NT2/D1 (cell line): ENCODE measurements at regions not wholly inside any gene's neighbourhood (a gene's known extent, or its start where the extent isn't known, plus 50 kb on each side); places are given as distances from the start of the nearest gene placed in this dataset.

Source experiments
- YY1 ChIP-seq: IDR thresholded peaks from 2 replicates; pipeline ENCODE4 v1.6.1; 2011; ENCODE audit not compliant: insufficient read length, insufficient read depth
- ZNF274 ChIP-seq: IDR thresholded peaks from 2 replicates; pipeline ENCODE4 v1.6.1; 2011; ENCODE audit warnings: mild to moderate bottlenecking, low read depth, low read length

DNA sequence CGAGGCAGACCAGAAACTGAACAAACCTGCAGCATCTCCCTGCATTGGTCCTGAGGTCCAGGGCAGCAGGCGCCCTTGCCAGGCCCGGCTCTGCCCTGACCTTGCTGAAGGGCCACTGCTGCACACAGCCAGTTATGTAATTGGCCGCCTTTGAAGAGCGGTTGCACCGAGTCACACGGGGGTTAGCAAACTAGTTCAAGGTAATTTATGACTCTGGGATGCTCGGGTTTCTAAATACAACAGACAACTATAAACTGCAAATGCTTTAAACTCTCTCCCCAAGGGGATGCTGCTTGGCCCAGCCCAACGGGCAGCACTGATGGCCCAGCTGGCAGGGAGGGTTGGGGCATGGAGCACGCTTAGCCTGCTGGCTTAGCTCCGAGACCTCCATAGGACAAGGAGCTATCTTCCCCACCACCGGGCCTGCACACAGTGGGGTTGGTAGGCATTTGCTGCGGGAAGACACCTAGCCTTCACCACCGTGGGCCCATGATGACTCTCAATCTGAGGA lies 60.3 kb upstream of the IQSEC1 start:
- TF ChIP-seq ZNF274 (no peak), YY1 (no peak)
